Tongue (tissue), 1 donor: ENCODE measurements at regions not wholly inside any gene's neighbourhood (a gene's known extent, or its start where the extent isn't known, plus 50 kb on each side); places are given as distances from the start of the nearest gene placed in this dataset.

Experiments used
- DNase-seq: peaks from one replicate; pipeline ENCODE4 v3.0.0-alpha.2; 2015

- DNase-seq, result no peak
These were observed 750.0 kb downstream of the EFNB2 start for GRCh38 chr13:105785436-105785835.

- no peak for DNase-seq
These were observed 752.2 kb downstream of the EFNB2 start for GRCh38 chr13:105783261-105783660.

GRCh38 chr13:105778196-105778595 lies 757.3 kb downstream of the EFNB2 start:
- DNase-seq, result no peak

- no peak for DNase-seq
These were observed 760.6 kb downstream of the EFNB2 start for GRCh38 chr13:105774739-105775460.

GRCh38 chr13:105773863-105774538 lies 761.5 kb downstream of the EFNB2 start:
- no peak for DNase-seq

GRCh38 chr13:105773241-105773640 lies 762.2 kb downstream of the EFNB2 start:
- DNase-seq, result no peak

- DNase-seq, result no peak
These were observed 771.0 kb downstream of the EFNB2 start for GRCh38 chr13:105764486-105764885.

GRCh38 chr13:105763851-105764250 lies 771.6 kb downstream of the EFNB2 start:
- DNase-seq, result no peak

- no peak for DNase-seq
These were observed 773.4 kb downstream of the EFNB2 start for GRCh38 chr13:105762096-105762495.

- DNase-seq, result peak; percentile 24
These were observed 776.3 kb downstream of the EFNB2 start for GRCh38 chr13:105758918-105759860.

- no peak for DNase-seq
These were observed 794.7 kb downstream of the EFNB2 start for GRCh38 chr13:105740739-105741138.

GRCh38 chr13:105737688-105738087 lies 797.8 kb downstream of the EFNB2 start:
- DNase-seq, result no peak

GRCh38 chr13:105735281-105735680 lies 800.2 kb downstream of the EFNB2 start:
- no peak for DNase-seq

GRCh38 chr13:105732806-105733529 lies 802.5 kb downstream of the EFNB2 start:
- peak; percentile 47 for DNase-seq

GRCh38 chr13:105725887-105726286 lies 809.6 kb downstream of the EFNB2 start:
- DNase-seq, result no peak

GRCh38 chr13:105721016-105721415 lies 814.4 kb downstream of the EFNB2 start:
- peak; percentile 34 for DNase-seq

- no peak for DNase-seq
These were observed 815.6 kb downstream of the EFNB2 start for GRCh38 chr13:105719859-105720258.

GRCh38 chr13:105709181-105709580 lies 826.3 kb downstream of the EFNB2 start:
- DNase-seq, result no peak

- DNase-seq, result no peak
These were observed 831.6 kb downstream of the EFNB2 start for GRCh38 chr13:105703843-105704242.

- peak; percentile 25 for DNase-seq
These were observed 833.0 kb downstream of the EFNB2 start for GRCh38 chr13:105702441-105702840.

GRCh38 chr13:105692769-105693168 lies 842.7 kb downstream of the EFNB2 start:
- no peak for DNase-seq

GRCh38 chr13:105684216-105684615 lies 851.2 kb downstream of the EFNB2 start:
- DNase-seq, result no peak
